ENCODE measurements at regions not wholly inside any gene's neighbourhood (a gene's known extent, or its start where the extent isn't known, plus 50 kb on each side); places are given as distances from the start of the nearest gene placed in this dataset.

DNA sequence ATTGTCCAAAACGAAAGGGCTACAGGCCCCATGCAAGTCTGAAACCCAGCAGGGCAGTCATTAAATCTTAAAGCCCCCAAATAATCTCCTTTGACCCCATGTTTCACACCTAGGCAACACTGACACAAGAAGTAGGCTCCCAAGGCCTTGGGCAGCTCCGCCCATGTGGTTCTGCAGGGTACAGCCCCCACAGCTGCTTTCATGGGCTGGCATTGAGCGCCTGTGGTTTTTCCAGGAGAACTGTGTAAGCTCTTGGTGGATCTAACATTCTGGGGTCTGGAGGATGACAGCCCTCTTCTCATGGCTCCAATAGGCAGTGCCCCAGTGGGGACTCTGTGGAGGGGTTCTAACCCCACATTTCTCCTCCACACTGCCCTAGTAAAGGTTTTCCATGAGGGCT, 623.5 kb downstream of the PRR16 start:
- H3K4me2 ChIP-seq: no peak overlapping the region
- DNase-seq (ENCODE audit: low read depth in 1 of 2, low spot score in 1 of 2) (no peak), FAIRE-seq (no peak), ATAC-seq (no peak)
- CTCF ChIA-PET: no interaction called here
- H3K4me3 ChIP-seq: no peak overlapping the region
- WGBS (ENCODE audit: missing lambda C conversion rate): 56% methylated on average over 3 of the region's 3 CpGs
- H3K9me3 ChIP-seq: no peaks in the 10 kb centered on the region
- no peak overlapping the region for H3K27ac ChIP-seq
- POLR2A ChIA-PET: no interaction called here
- no peak for TF ChIP-seq ELK1 (IDR thresholded peaks at IDR 0.05; ENCODE audit: low read depth, low read length)
- TF ChIP-seq SREBF2 (IDR thresholded peaks at IDR 0.05): no peak
- no peak for TF ChIP-seq CBX2 (IDR thresholded peaks at IDR 0.05; ENCODE audit: borderline replicate concordance, low read depth)
- TF ChIP-seq, protein P1, sequence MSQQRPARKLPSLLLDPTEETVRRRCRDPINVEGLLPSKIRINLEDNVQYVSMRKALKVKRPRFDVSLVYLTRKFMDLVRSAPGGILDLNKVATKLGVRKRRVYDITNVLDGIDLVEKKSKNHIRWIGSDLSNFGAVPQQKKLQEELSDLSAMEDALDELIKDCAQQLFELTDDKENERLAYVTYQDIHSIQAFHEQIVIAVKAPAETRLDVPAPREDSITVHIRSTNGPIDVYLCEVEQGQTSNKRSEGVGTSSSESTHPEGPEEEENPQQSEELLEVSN (IDR thresholded peaks at IDR 0.05; ENCODE audit: borderline replicate concordance, low read depth): no peak
- no peaks in the 10 kb centered on the region for H3K4me1 ChIP-seq

DNA sequence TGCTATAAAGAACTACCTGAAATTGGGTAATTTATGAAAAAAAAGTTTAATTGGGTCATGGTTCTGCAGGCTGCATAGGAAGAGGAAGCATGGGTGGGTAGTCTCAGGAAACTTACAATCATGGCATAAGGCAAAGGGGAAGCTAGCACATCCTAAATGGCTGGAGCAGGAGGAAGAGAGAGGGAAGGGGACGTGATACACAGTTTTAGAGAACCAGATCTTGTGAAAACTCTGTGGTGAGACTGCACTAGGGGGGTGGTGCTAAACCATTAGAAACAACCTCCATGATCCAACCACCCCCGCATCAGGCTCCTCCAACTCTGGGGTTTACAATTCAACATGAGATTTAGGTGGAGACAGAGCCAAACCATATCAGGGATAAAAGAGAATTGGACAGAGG, 624.2 kb downstream of the PRR16 start:
- CTCF ChIA-PET: interaction anchor here (0.5 kb wide), 1 partner anchor 105 kb away, joined by 3 read pairs; no protein-coding TSS in a partner anchor
- ATAC-seq (no peak), DNase-seq (ENCODE audit: low read depth in 1 of 2, low spot score in 1 of 2) (no peak), FAIRE-seq (no peak)
- Histone ChIP-seq H3K4me2 (no peak overlapping the region), H3K27ac (no peak overlapping the region), H3K9me3 (no peaks in the 10 kb centered on the region), H3K4me3 (no peak overlapping the region), H3K4me1 (no peaks in the 10 kb centered on the region)
- POLR2A ChIA-PET: no interaction called here
- 71% methylated on average over 2 of the region's 2 CpGs for WGBS (ENCODE audit: missing lambda C conversion rate)
- TF ChIP-seq, protein P2, sequence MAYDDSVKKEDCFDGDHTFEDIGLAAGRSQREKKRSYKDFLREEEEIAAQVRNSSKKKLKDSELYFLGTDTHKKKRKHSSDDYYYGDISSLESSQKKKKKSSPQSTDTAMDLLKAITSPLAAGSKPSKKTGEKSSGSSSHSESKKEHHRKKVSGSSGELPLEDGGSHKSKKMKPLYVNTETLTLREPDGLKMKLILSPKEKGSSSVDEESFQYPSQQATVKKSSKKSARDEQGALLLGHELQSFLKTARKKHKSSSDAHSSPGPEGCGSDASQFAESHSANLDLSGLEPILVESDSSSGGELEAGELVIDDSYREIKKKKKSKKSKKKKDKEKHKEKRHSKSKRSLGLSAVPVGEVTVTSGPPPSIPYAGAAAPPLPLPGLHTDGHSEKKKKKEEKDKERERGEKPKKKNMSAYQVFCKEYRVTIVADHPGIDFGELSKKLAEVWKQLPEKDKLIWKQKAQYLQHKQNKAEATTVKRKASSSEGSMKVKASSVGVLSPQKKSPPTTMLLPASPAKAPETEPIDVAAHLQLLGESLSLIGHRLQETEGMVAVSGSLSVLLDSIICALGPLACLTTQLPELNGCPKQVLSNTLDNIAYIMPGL (CRISPR knock-in tag; IDR thresholded peaks at IDR 0.05; ENCODE audit: borderline replicate concordance): no peak
- TF ChIP-seq RNF2 (IDR thresholded peaks at IDR 0.05; ENCODE audit: borderline replicate concordance, low read depth) (no peak), CHD4 (IDR thresholded peaks at IDR 0.05; ENCODE audit: borderline replicate concordance) (no peak), REST (IDR thresholded peaks at IDR 0.05) (no peak), PHF8 (IDR thresholded peaks at IDR 0.05; ENCODE audit: borderline replicate concordance, low read depth) (no peak), MAFK (IDR thresholded peaks at IDR 0.05; ENCODE audit: partially characterized antibody) (no peak), FOSL2 (IDR thresholded peaks at IDR 0.05) (no peak), FOSL2 (CRISPR knock-in tag; IDR thresholded peaks at IDR 0.05) (no peak), MAZ (IDR thresholded peaks at IDR 0.05; ENCODE audit: borderline replicate concordance, low read depth, low read length) (no peak), TFCP2L1 (CRISPR knock-in tag; IDR thresholded peaks at IDR 0.05) (no peak)

GRCh38 chr5:121090822-121091221, 626.7 kb downstream of the PRR16 start:
- FAIRE-seq: no peak
- Histone ChIP-seq H3K4me1 (no peaks in the 10 kb centered on the region), H3K27ac (no peak overlapping the region), H3K4me3 (no peak overlapping the region), H3K4me2 (no peak overlapping the region), H3K9me3 (no peaks in the 10 kb centered on the region)
- TF ChIP-seq HDAC2 (IDR thresholded peaks at IDR 0.05) (no peak), MAFK (IDR thresholded peaks at IDR 0.05; ENCODE audit: partially characterized antibody) (no peak), SMC3 (IDR thresholded peaks at IDR 0.05) (no peak)
- POLR2A ChIA-PET: no interaction called here
- WGBS (ENCODE audit: missing lambda C conversion rate): 54% methylated on average over 2 of the region's 2 CpGs
- no peak for DNase-seq (ENCODE audit: low read depth in 1 of 2, low spot score in 1 of 2)
- no peak for ATAC-seq
- CTCF ChIA-PET: no interaction called here
